GM20431 (cell line): ENCODE measurements at regions not wholly inside any gene's neighbourhood (a gene's known extent, or its start where the extent isn't known, plus 50 kb on each side); places are given as distances from the start of the nearest gene placed in this dataset.

ENCODE experiments used
- in situ Hi-C: fragments of 300-500 bp; cut with MseI, MboI; formaldehyde crosslinking; loops from one replicate; pipeline ENCODE4 v1.15.0; 2020; ENCODE audit warnings: low sequenced_read_pairs; ENCODE audit not compliant: unreplicated experiment

GRCh38 chr6:165837948-165838745 lies 175.1 kb upstream of the PDE10A start:
- in situ Hi-C loops, result loop anchor here (25.0 kb wide), 1 partner anchor 376 kb away; no protein-coding TSS in a partner anchor

DNA sequence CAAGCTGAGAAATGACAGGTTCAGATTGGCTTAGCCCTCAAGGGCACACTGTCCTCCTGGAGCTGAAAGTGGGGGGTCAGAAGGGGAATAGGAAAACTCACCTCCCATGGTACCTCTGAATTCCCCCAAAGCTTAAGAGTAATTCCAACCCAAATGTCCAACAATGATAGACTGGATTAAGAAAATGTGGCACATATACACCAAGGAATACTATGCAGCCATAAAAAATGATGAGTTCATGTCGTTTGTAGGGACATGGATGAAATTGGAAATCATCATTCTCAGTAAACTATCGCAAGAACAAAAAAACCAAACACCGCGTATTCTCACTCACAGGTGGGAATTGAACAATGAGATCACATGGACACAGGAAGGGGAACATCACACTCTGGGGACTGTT lies 173.6 kb upstream of the PDE10A start:
- in situ Hi-C loops, result loop anchor here (25.0 kb wide), 1 partner anchor 374 kb away; no protein-coding TSS in a partner anchor

DNA sequence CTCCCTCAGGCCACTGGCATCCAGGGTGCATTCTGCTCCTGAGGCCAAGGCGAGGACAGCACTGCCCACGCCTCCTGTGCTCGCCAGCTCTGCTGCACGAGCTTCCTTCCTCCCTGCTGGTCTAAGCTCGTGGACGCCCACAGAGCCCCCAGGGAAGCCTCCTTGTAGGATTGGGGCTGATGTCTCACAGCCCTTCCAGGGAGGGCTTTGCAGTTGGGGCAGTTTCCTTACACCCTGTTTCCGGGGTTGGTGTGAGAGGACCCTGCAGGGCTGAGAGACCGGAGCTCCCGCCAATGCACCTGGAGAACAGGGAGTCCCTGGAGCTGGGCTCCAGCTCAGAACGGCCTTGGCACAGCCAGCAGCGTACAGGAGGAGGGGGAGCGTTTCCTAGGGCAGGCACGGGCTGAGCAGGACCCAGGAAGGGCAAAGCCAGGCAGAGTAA lies 172.4 kb upstream of the PDE10A start:
- in situ Hi-C loops, result loop anchor here (25.0 kb wide), 1 partner anchor 373 kb away; no protein-coding TSS in a partner anchor

DNA sequence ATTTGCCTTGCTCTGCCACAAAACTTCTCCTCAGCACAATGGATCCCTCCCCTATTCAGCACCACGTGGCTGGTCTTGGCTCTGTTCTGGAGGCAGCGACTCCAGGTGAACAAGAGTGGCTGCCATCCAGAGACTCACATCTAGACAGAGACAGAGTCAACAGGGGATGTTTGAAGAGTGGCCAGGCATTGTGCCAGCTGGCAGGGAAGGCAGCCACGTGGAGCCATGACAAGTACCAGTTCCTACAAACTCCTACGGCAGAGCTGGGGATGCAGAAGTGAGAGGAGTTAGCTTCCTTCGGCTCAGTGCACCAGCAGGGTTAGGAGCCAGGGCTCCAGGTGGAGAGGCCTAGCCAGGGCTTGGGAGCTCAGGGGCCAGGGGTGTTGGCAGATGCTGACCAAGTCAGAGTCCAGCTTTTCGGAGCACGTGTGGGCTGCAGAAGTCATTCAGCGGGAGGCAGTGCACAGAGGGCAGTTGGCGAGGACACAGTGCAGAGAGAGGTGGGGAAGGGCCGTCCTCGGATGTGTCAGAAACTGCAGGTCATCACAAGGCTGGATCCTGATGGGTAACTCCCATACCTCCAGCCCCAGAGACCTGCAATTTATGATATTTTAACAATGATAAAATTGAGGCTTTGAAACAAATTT lies 171.7 kb upstream of the PDE10A start:
- in situ Hi-C loops, result loop anchor here (25.0 kb wide), 1 partner anchor 372 kb away; no protein-coding TSS in a partner anchor

DNA sequence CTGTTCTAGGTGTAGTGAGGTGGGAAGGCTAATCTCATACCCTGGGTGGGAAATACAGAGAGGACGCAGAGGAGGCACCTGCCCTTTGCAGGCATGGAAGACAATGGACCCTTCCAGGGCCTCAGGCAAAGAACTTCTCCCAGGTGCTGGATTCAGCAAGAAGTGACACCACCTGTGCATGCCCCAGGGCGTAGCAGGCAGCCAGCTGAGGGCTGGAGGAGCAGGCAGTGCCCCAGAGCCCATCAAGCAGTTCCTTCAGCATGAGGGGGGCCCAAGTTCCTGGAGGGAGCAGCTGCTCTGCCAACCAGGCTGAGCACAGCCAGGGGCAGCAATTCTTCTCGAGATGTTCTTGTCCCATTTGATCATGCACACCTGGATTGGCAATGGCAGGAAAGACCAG lies 170.3 kb upstream of the PDE10A start:
- in situ Hi-C loops, result loop anchor here (25.0 kb wide), 1 partner anchor 371 kb away; no protein-coding TSS in a partner anchor

DNA sequence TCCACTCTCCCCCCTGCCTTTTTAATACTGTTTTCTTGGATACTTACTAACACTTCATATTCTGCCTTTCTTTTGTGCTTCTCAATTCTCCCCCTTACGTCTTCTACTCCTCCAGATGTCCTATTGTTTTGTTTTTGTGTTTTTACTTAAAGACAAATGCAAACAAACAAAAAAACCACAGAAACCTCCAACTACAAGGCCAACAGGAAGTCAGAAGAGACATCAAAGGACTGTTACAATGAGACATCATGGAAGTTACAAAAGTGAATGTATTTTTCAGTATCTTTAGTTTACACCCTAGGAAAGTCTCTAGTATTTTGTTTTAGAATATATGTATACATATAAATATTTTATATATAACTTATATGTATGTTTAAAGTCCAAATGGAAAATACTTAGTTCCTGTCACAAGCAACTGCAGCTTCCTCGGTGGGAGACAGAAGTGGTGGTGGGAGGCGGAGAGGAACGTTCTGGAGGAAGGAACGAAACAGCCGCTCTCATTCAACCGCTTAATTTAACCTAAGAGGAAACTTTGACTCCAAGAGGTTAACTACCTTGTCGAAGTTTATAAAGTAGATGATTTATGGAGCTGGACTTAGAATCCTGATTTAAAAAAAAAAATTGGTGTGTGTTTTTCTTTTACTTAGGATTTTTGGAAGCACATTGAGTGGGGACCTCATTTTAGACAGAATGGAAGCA lies 168.9 kb upstream of the PDE10A start:
- in situ Hi-C loops, result loop anchor here (25.0 kb wide), 1 partner anchor 370 kb away; no protein-coding TSS in a partner anchor

DNA sequence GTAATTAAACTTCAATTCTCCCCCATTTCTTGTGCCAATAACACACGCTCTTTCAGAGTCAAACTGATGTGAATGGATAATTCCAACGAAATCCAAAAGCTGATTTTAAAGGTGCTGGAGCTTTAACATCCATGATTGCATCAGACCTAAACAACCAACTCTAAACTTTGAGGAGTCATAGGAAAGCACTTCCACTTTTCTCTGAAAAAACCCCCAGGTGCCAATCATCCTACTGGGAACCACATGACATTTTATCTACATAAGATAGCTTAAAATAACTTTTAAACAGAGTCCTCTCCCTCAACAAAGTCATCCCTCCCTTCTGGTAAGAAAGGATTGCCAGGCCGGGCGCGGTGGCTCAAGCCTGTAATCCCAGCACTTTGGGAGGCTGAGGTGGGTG lies 167.7 kb upstream of the PDE10A start:
- in situ Hi-C loops, result loop anchor here (25.0 kb wide), 1 partner anchor 368 kb away; no protein-coding TSS in a partner anchor

- in situ Hi-C loops, result loop anchor here (25.0 kb wide), 1 partner anchor 367 kb away; no protein-coding TSS in a partner anchor
These were observed 166.3 kb upstream of the PDE10A start for GRCh38 chr6:165829376-165829775.

DNA sequence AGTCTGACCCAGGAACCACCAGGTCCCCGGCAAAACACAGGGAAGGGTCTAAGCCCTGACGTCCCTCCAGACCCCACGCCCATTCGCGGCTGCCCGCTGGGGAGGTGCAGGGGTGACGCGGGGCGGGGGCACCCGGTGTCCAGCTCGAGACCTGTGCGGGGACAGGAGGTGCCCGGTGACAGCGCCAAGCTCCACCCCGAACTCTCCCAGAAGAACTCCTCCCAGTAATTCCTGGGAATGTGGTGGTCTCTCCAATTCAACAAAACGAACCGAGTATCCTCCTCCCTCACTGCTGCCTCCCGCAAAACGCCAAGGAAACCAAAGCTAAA lies 164.1 kb upstream of the PDE10A start:
- in situ Hi-C loops, result loop anchor here (25.0 kb wide), 1 partner anchor 365 kb away; no protein-coding TSS in a partner anchor

DNA sequence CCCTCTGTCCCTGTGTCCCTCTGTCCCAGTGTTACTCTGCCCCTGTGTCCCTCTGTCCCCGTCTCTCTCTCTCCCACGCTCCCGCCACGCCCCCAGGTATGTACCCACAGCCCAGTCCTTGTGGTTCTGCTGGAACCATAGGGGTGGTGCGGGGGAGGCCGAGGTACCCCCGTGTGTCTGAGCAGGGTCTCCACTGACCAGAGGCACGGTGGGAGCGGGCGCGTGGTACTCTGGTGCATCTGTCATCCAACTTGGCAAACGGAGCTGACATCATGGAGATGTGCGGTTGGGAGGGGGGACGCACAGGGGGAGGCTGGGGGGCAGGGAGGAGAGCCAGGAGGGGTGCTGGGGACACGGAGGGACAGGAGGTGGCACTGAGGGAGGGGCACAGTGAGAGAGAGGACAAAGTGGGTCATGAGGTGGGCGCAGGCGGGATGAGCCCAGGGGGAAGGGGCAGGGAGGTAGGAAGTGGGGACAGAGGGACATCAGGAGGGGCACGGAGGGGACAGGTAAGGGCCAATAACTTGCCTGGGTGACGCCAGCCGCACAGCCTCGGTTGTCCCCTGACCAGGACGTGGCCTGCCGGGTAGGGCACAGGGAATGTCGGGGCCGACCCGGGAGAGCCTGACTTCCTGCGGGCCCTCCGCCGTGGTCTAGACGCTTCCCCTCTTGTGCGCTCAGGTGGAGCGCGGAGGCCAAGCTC lies 163.6 kb upstream of the PDE10A start:
- in situ Hi-C loops, result loop anchor here (25.0 kb wide), 1 partner anchor 364 kb away; no protein-coding TSS in a partner anchor

GRCh38 chr6:165825256-165825815 lies 162.3 kb upstream of the PDE10A start:
- in situ Hi-C loops, result loop anchor here (25.0 kb wide), 1 partner anchor 363 kb away; no protein-coding TSS in a partner anchor

GRCh38 chr6:165823609-165824326 lies 160.7 kb upstream of the PDE10A start:
- in situ Hi-C loops, result no loop called here

GRCh38 chr6:165822501-165822900 lies 159.5 kb upstream of the PDE10A start:
- in situ Hi-C loops, result no loop called here

DNA sequence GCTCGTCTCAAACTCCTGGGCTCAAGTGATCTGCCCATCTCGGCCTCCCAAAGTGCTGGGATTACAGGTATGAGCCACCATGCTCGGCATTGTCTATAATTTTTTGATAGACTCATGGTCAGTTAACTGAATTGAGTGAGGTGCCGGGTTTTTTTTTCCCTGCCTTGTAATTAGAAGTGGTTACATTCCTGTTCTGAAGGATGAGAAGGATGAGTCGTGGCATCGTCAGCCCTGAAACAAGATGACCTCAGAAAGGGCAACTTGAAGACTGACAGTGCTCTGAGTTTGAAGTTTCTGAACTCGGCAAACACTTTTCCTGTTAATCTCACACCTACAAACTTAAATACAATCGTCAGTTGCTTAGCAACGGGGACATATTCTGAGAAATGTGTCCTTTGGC lies 158.7 kb upstream of the PDE10A start:
- in situ Hi-C loops, result no loop called here

DNA sequence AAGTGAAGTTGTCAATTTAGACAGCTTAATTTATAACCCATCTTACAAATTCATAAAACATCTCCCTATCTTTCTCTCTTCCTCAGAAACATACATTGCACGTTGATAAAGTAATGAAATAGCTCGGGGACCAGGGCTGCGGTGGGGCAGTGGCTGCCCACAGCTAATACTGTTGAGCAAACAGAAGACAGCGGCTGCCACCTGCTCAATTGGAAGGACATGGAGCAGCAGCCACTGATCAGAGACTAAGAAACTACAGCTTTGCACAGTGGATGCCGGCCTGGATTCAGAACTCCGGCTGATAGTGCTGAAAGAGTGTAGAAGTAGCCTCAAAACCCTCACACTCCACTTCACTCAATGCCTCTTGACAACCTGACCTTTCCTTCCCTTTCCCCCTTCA lies 157.9 kb upstream of the PDE10A start:
- in situ Hi-C loops, result no loop called here

- in situ Hi-C loops, result no loop called here
These were observed 157.4 kb upstream of the PDE10A start for GRCh38 chr6:165820407-165820806.

DNA sequence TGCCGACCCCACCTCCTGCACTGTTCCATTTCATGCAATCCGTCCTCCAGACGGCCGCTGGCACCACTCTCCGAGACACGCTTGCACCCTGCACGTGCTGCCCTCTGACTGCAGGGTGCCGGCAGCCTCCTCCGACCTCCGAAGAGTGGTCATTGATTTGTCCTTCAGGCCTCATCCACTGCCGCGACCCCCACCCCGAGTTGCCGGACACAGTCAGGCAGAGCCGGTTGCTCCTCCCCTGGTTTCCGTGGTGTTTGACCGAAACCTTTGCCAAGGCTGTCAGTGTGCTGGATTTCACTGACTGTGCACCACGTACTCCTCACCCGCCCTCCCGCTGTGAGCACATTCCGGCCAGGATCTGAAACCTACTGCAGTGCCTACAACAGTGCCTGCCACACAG lies 156.4 kb upstream of the PDE10A start:
- in situ Hi-C loops, result no loop called here

DNA sequence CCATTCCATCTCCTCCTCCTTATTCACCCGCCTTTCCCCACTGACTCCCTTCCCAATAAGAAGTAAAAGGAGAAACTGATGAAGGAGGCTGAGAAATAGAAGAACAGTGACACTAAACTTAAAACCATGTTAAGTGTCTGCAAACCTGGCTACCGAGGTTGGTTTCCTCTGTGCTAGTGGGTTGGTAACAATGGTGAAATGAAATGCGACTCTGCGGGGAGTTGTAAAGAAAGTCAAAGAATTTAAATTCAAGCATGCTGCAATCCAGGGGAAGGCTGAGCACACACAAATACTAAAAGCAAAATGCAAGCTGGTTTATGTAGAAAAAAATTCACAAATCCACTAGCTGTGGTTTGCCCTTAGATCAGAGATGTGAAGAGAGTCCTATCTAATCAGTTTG lies 155.2 kb upstream of the PDE10A start:
- in situ Hi-C loops, result no loop called here

DNA sequence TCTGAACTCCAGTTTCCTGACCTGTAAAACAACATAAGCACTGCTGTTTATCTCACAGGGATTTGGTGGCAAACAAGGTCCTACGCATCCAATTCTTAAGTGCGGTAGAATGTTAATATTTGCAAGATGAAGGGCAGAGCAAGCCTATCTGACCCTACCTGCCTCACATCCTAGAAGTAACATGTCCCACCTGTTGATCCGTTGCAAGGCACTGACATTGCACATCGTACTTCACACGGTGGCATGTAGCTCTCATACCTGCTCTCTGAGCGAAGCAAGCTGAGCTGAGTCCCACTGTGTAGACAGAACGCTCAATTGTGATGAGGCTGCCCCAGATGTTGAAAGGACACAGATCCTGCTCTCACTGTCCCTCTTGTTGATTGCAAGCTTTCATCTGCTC lies 154.7 kb upstream of the PDE10A start:
- in situ Hi-C loops, result no loop called here
